ENCODE measurements at regions not wholly inside any gene's neighbourhood (a gene's known extent, or its start where the extent isn't known, plus 50 kb on each side); places are given as distances from the start of the nearest gene placed in this dataset.

DNA sequence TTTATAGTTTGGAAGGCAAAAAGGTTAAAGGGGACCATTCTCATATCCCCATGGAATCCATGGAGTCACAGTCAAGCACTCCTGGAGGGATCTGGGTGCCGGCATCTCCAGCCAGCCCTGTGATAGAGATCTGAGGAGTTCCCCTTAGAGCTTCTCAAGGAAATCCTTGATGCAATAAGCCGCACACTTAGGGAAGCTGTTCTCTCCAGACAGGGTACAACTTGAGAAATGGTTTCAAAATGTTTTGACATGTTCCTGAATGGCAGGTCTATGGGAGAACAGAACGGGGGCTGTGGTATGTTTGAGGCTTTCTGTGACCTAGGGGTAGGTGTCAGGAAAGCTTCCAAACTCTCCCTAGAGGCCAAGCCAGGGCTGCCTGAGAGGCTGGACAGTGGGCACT, 292.9 kb downstream of the TLE3 start:
- no peak for DNase-seq

DNA sequence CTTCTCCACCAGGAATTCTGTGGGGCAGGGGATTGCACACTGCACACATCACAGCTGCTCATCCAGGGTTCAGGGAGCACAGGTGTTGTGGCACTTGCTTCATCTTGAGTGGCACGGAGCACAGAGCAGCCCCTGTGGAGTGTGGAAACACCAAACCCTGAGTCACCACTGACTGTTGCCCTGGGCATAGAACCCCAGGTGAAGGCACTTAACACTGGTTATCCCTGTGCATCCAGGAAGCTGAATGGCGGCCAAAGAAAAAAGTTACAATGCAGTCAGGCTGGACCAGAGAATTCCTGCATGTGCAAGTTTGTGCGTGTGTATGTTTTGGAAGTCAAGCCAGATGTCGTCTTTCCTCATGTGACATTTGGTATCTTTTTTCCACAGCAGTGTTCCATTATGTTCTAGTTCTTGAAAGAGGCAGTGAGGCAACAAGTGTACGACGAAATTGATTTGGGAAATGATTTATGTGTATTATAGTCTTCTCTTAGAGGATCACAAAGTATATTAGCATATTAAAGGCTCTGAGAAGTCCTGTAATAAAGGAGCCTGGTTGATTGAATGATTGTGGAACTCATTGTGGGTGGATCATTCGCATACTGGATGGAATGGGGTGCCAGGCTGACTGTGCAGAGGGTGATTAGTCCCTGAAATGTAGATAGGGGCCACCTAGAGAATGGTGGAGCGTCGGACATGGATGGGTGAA, 292.3 kb downstream of the TLE3 start:
- DNase-seq: no peak

DNA sequence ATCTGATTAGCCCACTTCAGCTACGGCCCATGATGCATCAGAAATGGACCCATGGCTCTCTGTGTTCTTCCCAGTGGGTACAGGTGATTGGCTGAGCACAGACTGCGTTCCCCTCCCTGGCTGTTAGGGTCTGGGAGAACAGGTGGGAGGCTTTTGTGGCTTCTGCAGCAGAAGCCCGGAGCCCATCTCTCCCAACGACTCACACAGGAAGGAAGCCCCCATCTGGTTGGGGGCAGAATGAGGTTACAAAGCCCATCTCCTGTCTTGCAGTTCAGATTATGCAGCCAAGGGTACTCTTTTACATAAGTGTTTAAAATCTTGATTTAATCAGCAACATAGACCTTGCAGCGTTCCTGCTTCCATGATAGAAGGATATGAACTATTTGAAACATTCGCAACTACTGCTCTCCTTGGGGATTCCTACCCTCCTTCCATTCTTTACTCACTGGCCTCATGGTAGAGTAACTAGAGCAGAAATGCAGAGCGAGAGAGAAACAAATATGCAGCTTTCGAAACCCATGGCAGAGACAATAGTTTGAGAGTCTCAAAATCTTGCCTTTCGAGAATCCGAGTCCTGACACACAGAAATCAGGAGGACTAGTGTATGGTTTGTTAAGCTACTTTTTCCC, 291.3 kb downstream of the TLE3 start:
- no peak for DNase-seq

DNA sequence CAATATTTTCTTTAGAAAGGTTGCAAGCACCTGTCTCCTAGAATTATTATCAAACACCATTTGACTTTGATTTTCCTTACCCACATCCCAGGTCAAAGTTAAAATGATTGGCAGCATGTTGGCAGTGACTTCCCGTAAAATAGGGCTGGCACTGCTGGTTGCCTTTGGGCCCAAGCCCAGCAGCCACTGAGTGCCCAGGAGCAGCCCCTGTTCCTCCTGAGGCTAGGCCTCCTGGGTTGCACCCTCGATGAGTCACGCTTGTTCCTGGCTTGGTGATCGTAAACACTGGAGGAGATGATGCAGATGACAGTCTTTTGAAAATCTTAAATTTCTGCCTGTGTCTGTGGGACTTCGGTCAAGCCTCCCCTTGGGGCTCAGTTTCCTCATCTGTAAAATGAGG, 290.0 kb downstream of the TLE3 start:
- no peak for DNase-seq

DNA sequence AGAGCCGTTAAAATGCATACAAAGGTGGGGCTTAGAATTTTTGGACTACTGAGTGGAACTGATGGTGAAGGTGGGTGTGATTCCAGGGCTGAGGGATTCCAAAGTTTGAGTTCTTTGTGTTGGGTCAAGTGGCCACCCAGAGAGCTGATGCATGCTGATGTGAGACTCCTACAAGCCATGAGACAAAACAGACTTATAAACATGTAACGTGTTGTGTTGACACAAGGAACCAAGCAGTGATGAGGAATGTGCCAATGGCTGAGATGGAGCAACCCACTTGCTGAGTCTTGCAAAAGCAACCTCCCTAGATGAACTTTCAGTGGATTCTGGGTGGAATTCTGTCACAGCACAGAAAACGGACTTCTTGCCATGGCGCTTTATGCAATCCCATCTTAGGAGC, 289.0 kb downstream of the TLE3 start:
- no peak for DNase-seq

DNA sequence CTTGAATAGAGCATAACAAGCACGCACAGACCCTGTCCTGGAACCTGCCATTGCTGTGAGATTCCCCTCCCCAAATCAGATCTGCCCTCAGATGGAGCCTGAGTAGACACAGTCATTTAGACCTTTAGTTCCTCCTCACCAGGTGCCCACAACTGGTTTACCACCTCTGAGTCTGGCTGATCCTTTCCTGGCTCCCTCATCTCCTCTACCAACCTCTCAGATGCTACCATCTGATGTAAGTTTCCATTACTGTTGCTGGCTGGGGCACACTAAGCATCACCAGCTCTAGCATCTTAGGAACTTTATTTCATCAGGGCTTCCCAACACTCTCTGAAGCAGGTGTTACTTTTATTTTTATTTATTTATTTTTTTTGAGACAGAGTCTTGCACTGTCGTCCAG, 288.3 kb downstream of the TLE3 start:
- DNase-seq: no peak

DNA sequence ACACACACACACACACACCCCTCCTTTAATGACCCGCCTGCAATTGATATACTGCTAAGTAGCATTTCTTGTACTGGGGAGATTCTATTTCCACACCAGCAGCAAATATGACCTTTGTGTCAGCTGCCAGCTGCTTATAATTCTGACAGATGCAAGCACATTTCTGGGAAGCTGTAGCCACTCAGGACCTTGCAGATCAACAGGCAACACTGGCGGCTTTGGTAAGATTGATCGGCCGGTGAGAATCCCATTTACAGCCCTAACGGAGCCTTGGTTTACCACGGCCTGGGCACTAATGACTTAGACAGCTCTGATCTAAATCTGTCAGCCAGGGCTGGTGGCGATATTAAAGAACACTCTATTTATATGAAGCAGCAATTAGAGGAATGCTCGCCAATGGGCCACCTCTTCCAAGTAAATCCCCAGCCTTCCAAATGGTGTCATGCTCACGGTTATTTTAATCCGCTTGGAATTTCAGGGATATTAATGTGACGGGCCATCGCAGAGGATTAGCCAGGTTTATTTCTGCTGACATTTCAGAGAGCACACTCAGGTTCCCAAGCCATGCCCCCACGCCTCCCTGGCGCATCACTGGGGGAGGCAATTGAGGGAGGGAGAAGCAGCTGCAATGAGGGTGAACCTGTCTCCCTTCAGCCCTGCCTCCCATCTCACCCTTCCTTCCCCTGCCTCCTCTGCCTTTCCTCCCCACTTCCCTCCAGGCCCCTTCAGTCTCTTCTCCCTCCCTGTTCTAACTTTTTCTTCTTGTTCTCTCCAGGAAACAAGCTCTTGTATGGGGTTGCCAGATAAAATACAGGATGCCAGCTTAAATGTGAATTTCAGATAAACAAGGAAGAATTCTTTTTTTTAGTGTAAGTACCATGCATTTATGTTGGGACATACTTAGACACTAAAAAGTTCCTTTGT, 287.0 kb downstream of the TLE3 start:
- no peak for DNase-seq

DNA sequence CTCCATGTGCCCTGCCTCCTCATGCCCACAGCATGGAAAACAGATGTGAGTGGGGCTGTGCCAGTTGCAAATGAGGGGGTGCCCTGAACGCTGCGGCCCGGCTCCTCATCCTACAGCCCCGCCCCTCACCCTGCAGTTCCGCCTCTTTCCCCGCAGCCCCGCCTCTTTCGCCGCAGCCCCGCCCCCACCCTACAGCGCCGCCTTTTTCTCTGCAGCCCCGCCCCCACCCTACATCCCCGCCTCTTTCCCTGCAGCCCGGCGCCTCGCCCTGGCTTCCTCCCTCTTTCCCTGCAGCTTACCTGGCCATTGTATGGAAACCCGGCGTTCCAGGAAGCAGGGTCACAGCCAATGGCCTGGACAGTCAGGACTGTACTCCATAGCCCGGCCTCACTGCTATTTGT, 284.9 kb downstream of the TLE3 start:
- DNase-seq: no peak

DNA sequence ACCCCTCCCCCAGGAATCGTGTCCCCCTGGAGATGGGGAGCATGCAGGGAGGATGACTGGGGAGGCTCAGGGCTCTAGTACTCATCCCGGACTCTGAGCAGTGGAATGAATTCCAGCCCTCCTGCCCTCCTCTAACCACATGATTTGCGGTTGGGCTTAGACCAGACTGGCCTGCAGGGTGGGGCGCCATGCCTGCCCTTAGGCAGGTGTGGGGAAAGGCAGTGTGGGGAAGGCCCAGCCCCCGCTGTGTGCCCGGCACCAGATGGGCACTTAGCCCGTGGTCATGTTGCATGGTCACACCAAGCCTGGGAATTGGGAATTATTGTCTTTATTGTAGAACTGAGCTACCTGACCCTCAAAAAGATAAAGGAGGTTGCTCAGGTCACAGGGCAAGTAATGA, 283.8 kb downstream of the TLE3 start:
- no peak for DNase-seq

DNA sequence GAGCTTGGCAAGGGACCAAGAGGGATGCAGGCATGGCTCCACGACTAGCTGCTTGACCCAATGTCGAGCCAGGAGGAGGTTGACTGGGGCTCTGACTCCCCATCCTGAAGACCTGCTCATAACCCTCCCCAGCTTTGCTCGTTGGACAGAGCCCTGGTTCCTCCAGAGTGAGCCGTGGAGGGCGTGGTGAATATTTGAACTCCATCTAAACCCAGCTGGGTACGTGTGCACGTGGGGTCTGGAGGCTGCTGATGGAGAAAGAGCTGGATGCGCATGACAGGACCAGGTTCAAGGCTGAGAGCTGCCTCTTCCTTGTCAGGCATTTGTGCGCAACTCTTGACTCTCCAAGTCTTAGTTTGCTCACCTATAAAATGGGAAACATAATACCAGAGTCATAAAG, 282.8 kb downstream of the TLE3 start:
- DNase-seq: no peak

DNA sequence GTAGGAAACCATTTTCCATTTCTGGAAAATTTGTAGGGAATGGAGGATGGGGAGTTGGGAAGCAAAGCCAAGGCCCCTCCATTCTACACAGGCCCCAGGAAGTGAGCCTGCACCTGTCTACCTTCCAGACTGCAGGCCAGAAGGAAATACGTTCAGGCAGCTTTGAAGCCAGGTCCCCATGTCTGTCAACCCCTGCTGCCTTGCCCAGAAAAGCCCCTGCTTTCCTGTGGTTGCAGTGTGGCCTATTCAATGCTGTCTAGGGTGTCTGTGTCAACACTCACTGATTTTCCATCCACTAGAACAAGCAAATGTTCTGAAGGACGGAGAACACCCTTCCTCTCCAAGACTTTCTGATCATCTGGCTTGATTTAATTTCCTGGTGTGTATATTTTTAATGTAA, 281.9 kb downstream of the TLE3 start:
- DNase-seq: no peak

DNA sequence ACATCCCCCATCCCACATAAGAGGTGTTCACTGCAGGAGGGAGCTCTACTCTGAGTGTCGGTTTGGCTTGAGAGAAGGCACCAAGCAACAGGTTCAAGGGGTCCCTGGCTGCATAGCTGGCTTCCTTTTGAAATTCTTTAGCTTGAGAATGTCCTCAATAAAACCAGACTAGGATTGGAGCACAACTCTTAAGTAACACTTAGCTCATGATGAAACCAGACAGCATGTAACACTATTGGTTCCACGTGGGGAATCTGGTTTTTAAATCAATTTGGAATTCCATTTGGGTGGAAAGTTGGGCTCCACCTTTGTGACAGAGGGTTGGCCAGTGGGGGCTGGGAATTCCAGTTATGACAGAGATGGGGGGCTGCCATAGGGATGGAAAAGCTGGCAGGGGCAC, 281.2 kb downstream of the TLE3 start:
- DNase-seq: no peak

DNA sequence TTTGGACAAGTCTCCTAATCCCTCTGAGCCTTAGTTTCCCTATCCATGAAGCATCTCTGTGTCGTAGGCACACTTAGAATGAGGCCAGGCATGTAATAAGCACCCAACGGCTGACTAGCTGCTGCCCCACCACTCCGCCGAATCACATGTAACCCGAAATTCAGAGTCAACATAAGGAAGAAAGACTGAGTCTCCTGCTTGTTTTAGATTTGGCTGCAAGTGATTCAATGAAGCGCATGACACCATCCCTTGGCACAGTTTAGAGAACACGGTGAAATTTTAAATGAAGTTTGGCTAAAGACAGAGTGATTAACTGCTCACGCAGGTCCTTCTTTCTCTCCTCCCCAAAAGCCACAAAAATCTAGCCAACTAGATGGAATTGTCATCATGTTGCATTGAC, 279.2 kb downstream of the TLE3 start:
- no peak for DNase-seq

DNA sequence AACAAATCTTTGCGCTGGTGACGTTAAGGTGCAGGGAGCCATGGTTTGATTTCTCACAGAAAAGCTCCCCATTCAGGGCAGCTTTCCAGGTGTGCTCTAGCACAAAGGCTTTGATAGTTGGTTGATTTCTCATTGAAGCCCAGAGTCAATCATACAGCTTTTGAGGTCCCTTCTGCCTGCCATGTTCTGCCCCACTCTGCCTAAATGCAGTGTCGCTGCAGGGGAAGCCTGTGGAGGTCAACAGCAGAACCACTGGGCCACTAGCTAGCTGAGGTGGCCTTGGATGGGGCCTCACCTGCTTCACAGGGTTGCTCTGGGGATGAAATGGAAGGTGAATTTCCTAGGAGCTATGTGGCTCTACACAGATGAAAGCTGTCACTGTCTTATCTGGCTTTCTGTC, 278.3 kb downstream of the TLE3 start:
- DNase-seq: no peak

DNA sequence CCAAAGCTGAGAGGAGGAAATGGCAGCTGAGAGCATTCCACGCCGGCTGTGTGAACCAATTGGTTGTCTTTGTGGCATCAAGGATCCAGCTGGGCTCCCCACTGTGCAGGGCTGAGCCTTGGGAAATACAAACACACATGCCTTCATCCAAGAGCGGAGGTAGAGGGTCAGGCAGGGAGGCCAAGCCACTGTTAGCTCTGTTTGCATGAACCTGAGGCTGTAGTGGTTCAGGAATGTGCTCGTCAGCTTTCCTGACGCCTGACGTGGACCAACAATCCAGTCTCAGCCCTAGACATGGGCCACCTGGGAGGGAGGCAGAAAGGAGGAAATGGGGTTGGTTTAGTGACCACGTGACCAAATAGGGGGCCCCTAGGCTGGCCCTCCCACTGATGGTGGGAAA, 276.9 kb downstream of the TLE3 start:
- DNase-seq: no peak

DNA sequence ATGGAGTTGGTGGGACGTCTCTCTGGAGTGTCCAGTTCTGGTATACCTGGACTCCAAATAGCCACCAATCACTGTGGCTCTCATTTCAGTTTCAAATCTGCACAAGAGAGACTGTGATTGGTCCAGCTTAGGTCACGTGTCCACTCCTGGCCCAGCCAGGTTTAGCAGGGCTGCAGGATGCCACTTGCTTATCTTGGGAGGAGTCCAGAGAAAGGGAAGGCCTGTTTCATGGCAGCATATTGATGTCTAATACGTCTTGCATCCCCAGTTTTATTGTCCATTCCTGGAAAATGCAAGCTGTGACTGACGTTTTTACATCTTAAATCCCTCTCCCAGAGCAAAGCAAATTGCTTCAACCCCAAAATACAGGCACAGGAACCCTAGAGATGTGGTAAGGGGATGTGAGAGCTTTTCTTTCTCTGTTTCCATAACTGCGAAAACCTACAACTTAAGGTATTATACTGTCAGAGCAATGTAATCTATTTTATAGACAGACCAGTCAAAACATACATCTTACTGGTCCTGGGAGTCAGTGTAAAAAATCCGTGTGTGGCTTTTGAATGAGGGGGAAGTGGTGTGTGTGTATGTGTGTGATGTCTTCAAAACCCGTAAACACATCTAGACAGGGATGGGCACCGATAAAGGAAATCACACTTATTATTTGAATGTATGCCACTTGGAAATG, 274.4 kb downstream of the TLE3 start:
- no peak for DNase-seq

DNA sequence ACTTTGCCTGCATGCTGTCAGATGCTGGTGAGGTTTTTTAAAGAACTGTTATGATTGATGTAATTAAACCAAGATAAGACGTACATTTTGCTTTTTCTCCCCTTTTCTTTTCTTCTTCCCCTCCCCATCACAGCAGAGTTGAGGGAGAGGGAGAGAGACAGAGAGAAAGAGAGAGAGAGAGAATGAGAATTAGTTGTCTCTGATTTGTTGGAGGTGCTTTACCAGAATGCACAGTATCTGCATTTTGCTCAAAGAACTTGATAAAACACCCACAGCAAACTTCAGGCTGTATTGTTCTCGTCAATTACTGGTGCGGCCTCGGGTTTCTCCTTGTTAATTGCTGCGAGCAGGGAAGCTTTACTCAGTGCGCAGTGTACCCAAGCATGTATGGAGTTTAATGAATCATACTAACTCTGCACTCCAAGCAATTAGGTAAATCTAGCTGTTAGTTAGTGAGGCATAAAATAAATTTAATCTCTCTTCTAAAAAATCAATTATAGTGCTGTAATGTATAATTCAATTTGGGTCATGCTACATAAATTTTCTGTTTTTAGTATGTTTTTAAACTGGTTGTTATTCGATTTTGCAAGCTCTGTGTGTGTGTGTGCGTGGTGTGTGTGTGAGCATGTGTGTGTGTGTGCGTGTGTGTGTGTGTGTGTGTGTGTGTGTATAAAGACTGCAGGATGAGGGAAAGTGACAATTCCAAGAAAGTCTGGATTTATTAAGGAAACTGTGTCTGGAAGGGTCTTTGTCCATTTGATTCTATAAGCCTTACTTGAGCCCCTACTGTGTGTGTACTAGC, 273.4 kb downstream of the TLE3 start:
- no peak for DNase-seq

DNA sequence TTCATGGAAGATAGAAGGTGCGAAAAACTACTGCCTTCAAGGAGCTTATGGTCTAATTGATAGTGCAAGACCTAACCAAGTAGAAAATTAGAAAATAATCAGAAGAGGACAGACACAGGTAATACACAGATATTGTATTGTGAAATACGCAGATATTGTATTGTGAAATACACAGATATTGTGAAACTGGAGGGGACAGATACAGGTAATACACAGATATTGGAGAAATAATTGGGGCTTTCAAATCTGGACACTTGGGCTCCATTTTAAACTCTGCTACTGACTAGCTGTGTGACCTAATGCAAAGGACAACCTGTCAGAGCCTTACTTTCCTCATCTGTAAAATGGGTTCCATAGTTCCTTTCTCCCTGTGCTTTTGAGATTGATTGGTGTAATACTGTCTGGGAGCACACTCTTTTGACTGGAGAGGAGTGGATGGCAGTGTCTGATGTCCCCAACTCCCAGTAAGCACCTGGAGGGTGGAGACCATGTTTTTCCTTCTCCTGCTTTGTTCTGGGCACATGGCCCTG, 272.8 kb downstream of the TLE3 start:
- no peak for DNase-seq

DNA sequence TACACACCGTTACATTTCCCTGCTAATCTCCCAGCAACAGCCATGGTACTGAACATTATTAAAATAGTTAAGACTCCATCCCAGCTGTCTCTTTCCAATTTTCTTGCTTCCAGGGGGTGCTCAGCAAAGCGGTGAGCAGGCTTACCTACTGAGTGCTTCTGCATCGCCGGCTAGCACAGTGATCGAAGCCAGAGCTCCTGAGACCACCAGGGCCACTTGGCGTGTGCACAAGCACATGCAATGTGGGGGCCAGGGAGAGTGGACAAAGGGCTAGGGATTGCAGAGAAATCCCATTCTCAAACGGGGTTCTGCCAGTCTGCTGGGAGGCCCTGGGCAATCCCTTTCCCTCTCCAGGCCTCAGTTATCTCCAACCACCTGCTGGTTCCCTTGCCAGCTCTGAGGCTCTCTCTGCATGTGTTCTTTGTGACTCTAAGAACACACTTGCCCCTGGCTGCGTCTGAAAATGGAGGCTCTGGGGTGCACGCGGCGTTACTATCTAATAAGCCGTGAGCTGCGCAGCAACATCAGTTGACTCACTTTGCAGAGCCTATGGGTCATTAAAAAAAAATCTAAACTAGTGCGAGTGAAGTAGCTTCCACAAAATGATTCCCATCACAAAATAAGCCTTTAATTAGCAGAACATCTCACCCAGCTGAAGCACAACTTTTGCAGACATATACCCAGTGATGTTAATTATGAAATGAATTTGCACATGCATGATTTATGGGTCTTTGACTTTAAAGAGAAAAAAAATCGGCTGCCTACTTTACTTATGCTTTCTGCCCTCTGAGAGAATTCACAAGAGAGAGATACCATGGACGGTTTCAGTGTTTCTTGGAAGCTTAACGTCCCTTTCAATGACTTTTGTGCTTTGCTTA, 271.5 kb downstream of the TLE3 start:
- no peak for DNase-seq

DNA sequence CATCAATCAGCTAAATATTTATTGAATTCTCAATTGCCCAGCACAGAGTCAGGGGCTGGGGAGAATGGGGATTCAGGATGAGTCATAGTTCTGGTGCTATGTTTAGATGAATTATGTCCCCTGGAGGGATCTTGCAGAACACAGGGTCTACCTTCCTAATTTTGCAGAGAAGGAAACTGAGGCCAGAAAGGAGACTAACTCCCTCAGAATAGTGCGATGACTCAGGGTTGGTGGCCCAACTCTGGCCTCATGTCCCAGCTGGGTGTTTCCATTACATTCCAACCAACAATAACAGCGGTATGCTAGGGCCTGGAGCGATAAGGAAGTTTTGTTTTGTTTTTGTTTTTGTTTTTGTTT, 270.9 kb downstream of the TLE3 start:
- no peak for DNase-seq

DNA sequence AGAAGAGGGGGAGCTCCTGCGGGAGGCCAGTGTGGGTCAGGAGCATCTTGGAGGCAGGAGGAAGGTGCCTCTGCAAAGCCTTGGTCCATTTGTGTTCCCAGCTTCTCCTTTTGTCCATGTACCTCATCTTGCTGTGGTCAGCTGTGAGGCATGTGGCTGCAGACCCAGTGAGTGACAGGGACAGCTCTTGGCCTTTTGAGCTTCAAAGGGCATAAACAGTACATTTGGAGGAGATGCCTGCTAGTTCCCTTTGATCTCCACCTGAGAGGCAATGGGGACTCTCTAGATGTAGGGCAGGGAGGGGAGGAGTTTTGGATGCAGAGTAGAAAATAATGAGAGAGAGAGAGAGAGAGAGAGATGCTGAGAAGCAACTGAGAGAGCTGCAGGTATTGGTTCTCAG, 270.0 kb downstream of the TLE3 start:
- no peak for DNase-seq

Data from NCI-H1048 (cell line).